ENCODE measurements at regions not wholly inside any gene's neighbourhood (a gene's known extent, or its start where the extent isn't known, plus 50 kb on each side); places are given as distances from the start of the nearest gene placed in this dataset.

DNA sequence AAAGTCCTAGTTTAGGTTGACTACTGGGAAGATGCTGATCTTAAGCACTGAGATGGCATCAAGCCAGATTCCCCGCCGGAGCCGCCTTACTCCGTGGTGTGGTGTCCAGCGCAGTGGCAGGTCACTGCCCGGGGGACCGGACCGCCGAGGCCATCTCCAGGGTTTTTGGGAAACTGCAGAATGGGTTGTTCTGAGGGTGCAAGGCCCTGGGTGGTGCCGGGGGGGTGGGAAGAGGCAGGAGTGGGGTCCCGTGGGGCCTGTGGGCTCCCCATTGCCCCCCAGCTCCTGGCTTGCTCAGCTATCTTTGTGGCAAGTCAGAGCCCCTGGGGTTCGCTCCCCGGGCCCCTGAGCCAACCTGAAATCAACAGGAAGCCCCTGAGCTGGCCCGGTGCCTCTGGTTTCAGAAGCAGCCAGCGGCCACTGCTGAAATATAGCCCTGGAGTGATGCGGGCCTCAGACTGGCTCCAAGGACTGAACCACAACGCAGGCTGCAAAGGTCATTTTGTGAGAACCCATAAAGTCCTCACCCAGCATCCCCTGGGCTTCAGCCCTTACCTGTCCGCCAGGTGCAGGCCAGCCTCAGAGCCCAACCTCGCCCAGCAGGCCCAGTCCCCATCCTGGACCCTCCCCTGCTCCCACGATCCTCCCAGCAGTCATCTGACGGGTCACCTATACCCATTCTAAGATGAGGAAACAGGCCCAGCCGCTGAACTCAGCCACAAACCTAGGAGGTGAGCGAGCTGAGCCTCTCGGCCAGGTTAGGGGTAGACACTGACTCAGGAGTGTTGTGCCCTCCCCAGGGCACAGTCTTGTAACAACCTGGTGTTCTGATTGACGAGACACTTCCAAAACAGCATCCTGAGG, 102.7 kb downstream of the PDGFA start:
- intact Hi-C loops (cut with DNase I): no loop called here
- WGBS, 3 donors: 91 to 94% (median 92%) methylated on average over 21 to 25 of the region's 25 CpGs
- DNase-seq: peak in 1 of 5 donors; percentile 29
- H3K4me3 ChIP-seq: no peak overlapping the region
- TF ChIP-seq POLR2A (IDR thresholded peaks at IDR 0.05) (no peak), EP300 (IDR thresholded peaks at IDR 0.05) (no peak)
- TF ChIP-seq, protein P1, sequence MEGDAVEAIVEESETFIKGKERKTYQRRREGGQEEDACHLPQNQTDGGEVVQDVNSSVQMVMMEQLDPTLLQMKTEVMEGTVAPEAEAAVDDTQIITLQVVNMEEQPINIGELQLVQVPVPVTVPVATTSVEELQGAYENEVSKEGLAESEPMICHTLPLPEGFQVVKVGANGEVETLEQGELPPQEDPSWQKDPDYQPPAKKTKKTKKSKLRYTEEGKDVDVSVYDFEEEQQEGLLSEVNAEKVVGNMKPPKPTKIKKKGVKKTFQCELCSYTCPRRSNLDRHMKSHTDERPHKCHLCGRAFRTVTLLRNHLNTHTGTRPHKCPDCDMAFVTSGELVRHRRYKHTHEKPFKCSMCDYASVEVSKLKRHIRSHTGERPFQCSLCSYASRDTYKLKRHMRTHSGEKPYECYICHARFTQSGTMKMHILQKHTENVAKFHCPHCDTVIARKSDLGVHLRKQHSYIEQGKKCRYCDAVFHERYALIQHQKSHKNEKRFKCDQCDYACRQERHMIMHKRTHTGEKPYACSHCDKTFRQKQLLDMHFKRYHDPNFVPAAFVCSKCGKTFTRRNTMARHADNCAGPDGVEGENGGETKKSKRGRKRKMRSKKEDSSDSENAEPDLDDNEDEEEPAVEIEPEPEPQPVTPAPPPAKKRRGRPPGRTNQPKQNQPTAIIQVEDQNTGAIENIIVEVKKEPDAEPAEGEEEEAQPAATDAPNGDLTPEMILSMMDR (IDR thresholded peaks at IDR 0.05): no peak
- H3K27ac ChIP-seq: no peak overlapping the region
- no peaks in the 10 kb centered on the region for H3K27me3 ChIP-seq
- H3K4me1 ChIP-seq (ENCODE audit: insufficient read depth): no peaks in the 10 kb centered on the region
- no peaks in the 10 kb centered on the region for H3K36me3 ChIP-seq
- H3K9me3 ChIP-seq: no peaks in the 10 kb centered on the region

DNA sequence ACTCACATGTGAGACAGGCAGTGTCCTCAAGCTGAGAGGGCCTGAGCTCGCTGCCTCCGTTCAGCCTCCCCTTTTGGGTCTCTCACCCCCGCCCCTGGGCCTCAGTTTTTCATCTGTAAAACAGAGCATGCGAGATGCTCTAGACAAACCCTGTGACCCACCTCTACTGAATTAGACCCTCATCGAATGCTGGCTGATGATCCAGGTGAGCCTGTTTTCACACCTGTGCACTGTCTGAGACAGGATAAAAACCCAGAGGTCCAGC, 102.1 kb downstream of the PDGFA start:
- WGBS, 3 donors: 95 to 99% (median 98%) methylated on average over 5 of the region's 5 CpGs
- no peaks in the 10 kb centered on the region for H3K27me3 ChIP-seq

DNA sequence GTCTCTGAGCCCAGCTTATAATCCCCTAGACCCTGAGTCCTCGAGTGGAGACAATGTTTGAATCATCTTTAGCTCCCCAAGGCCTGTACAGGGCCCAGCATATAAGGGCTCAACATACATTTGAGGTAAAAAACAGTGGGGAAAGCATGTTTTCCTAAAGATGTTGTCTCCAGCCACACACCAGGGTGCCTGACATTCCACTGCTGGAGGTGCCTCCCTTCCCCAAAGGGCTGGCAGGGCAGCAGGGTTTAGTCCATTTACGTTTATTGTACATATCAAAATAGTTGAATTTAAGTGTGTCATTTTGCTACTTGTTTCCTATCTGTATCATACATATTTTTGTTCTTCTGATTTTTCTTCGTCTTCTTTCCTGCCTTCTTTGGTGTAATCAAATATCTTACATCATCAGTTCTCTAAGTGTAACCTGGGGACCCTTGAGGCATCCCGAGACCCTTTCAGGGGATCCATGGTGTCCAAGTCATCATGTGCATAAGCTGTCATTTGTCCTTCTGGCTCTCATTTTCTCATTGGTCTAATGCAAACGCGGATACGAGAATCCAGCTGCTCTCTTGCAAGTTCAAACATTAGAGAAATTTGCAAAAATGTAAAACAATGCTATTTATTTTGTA, 101.6 kb downstream of the PDGFA start:
- H3K36me3 ChIP-seq: no peaks in the 10 kb centered on the region
- no peak overlapping the region for H3K27ac ChIP-seq
- no peaks in the 10 kb centered on the region for H3K27me3 ChIP-seq
- TF ChIP-seq EP300 (IDR thresholded peaks at IDR 0.05): no peak
- TF ChIP-seq, protein P1 (IDR thresholded peaks at IDR 0.05): no peak
- no peak overlapping the region for H3K4me3 ChIP-seq
- no peaks in the 10 kb centered on the region for H3K4me1 ChIP-seq (ENCODE audit: insufficient read depth)
- WGBS, 3 donors: 83 to 87% (median 86%) methylated on average over 7 of the region's 7 CpGs
- DNase-seq: no peak
- no peaks in the 10 kb centered on the region for H3K9me3 ChIP-seq
- intact Hi-C loops (cut with DNase I): no loop called here

More for the DNA sequence above, 102.1 kb downstream of the PDGFA start:
- Histone ChIP-seq H3K27ac (no peak overlapping the region), H3K4me1 (ENCODE audit: insufficient read depth) (no peaks in the 10 kb centered on the region), H3K9me3 (no peaks in the 10 kb centered on the region), H3K4me3 (no peak overlapping the region), H3K36me3 (no peaks in the 10 kb centered on the region)
- no peak for DNase-seq
- intact Hi-C loops (cut with DNase I): no loop called here
- TF ChIP-seq POLR2A (IDR thresholded peaks at IDR 0.05): no peak
- no peak for TF ChIP-seq EP300 (IDR thresholded peaks at IDR 0.05)
- TF ChIP-seq, protein P1 (IDR thresholded peaks at IDR 0.05): no peak

DNA sequence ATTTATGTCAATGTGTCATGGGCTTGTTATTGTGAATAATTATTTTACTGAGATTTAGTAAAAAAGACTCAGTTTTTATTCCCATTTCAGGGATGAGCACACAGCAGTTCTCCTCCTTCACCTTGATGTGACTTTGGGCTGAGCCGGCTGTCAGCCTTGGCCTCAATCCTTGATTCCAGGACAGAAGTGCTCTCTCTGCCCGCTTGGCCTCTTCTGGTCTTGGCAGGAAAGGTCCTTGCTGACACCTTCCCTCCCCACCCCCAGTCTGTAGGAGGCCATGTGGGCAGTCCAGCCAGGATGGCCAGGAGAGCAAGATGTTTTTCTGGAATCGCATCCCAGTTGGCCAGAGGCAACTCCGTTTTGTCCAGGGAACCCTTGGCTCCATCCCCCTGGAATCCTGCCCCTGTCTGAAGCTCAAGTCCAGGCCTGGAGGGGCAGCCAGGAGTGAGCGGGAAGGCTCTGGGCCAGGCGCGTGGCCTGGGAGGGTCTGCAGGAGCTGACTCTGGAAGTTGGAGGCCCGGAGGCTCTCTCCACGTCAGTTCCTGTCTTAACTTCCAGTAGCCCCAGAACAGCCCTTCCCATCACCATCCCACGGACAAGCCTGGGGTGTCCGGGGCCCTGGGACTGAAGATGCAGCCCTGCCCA, 100.9 kb downstream of the PDGFA start:
- DNase-seq: peak in 3 of 5 donors; percentile 37 to 67 (median 48)
- intact Hi-C loops (cut with DNase I): no loop called here

More for the DNA sequence above, 100.9 kb downstream of the PDGFA start:
- H3K4me1 ChIP-seq (ENCODE audit: insufficient read depth): no peaks in the 10 kb centered on the region
- TF ChIP-seq EP300 (IDR thresholded peaks at IDR 0.05) (no peak), POLR2A (IDR thresholded peaks at IDR 0.05) (no peak)
- TF ChIP-seq, protein P1 (IDR thresholded peaks at IDR 0.05): no peak
- H3K27me3 ChIP-seq: no peaks in the 10 kb centered on the region
- no peak overlapping the region for H3K27ac ChIP-seq
- no peaks in the 10 kb centered on the region for H3K9me3 ChIP-seq
- no peaks in the 10 kb centered on the region for H3K36me3 ChIP-seq
- no peak overlapping the region for H3K4me3 ChIP-seq
- 26 to 32% (median 28%) methylated on average over 10 to 11 of the region's 11 CpGs for WGBS, 3 donors
